ENCODE measurements at regions not wholly inside any gene's neighbourhood (a gene's known extent, or its start where the extent isn't known, plus 50 kb on each side); places are given as distances from the start of the nearest gene placed in this dataset.

GRCh38 chr6:14863902-14864850 is 381.7 kb upstream of the JARID2 start:
- TF ChIP-seq CTCF (IDR thresholded peaks at IDR 0.05; ENCODE audit: insufficient read depth, low read length), result no peak
- TF ChIP-seq POLR2AphosphoS5 (IDR thresholded peaks at IDR 0.05; ENCODE audit: low read depth), result no peak
- no peak for TF ChIP-seq REST (IDR thresholded peaks at IDR 0.05; ENCODE audit: insufficient replicate concordance, low read depth)
- no peak for TF ChIP-seq GABPA (IDR thresholded peaks at IDR 0.05; ENCODE audit: low read depth)

All from HL-60 (cell line).